B cell (primary cell): ENCODE measurements at regions not wholly inside any gene's neighbourhood (a gene's known extent, or its start where the extent isn't known, plus 50 kb on each side); places are given as distances from the start of the nearest gene placed in this dataset.

Source experiments
- ATAC-seq: fragments of 200-7000 bp; cut with Tn5 transposase; one replicate; pipeline ENCODE4 v1.10.0; 2021; ENCODE audit warnings: low read depth, mild to moderate bottlenecking, moderate number of reproducible peaks, moderate library complexity
- CTCF ChIA-PET: fragments of 350-600 bp; sonication (Branson Sonifier 250); formaldehyde crosslinking; loops from one replicate; lab custom pipeline; 2021; ENCODE audit warnings: antibody characterized with exemption, inconsistent platforms; lab: Charles Lee
- POLR2A ChIA-PET: fragments of 350-600 bp; sonication (Branson Sonifier 250); formaldehyde crosslinking; loops from one replicate; lab custom pipeline; 2021; ENCODE audit warnings: antibody characterized with exemption; lab: Charles Lee
- DNase-seq: peaks from one replicate; pipeline ENCODE4 v3.0.0; 2013
- H2AFZ ChIP-seq: 2 replicates; pipeline ENCODE4 v1.6.1; 2012; ENCODE audit warnings: mild to moderate bottlenecking, low read depth, low read length; ENCODE audit not compliant: insufficient read depth, poor library complexity, severe bottlenecking
- H3K27ac ChIP-seq, 2 donors: 1 replicate in 1 of 2; 2 replicates in 1 of 2; pipeline ENCODE4 v1.5.1; 2012 to 2013; ENCODE audit warnings: low read length in 2 of 2, mild to moderate bottlenecking in 2 of 2, moderate library complexity in 1 of 2
- H3K27me3 ChIP-seq, 4 experiments: fragments of 200-600 bp in 1 of 4; sonication (generic) in 1 of 4; replicated peaks in 1 of 4; 1 replicate in 2 of 4; 2 replicates in 2 of 4; pipeline versions ENCODE4 v1.6.1 to v1.7.0; 2013 to 2016; ENCODE audit warnings: low read length in 3 of 4, mild to moderate bottlenecking in 2 of 4, mixed read lengths in 1 of 4, moderate library complexity in 1 of 4; ENCODE audit not compliant: insufficient read depth in 4 of 4, control insufficient read depth in 3 of 4; ENCODE audit errors: control extremely low read depth in 1 of 4
- H3K36me3 ChIP-seq, 2 experiments: replicated peaks in 1 of 2; 1 replicate in 1 of 2; 2 replicates in 1 of 2; pipeline versions ENCODE4 v1.6.1 to v1.7.1; 2013; ENCODE audit warnings: low read length in 1 of 2; ENCODE audit not compliant: insufficient read depth in 2 of 2, control insufficient read depth in 1 of 2; ENCODE audit errors: control extremely low read depth in 1 of 2, extremely low read depth in 1 of 2
- H3K4me1 ChIP-seq, 2 donors: fragments of 200-600 bp in 1 of 2; sonication (generic) in 1 of 2; 1 replicate in 1 of 2; 2 replicates in 1 of 2; pipeline versions ENCODE4 v1.5.1 to v1.6.1; 2013 to 2017; ENCODE audit warnings: low read length in 2 of 2; ENCODE audit not compliant: control insufficient read depth in 2 of 2, insufficient read depth in 2 of 2
- H3K4me2 ChIP-seq: replicated peaks from 2 replicates; pipeline ENCODE3; 2012; ENCODE audit warnings: mild to moderate bottlenecking, low read depth, low read length; ENCODE audit not compliant: poor library complexity, severe bottlenecking
- H3K4me3 ChIP-seq, 5 experiments: fragments of 200-600 bp in 1 of 5; sonication (generic) in 1 of 5; 1 replicate in 3 of 5; 2 replicates in 2 of 5; pipeline versions ENCODE4 v1.5.1 to v1.7.0; 2011 to 2016; ENCODE audit warnings: low read length in 4 of 5, mild to moderate bottlenecking in 4 of 5, low read depth in 2 of 5, control low read depth in 1 of 5, moderate library complexity in 1 of 5; ENCODE audit not compliant: insufficient read depth in 1 of 5; ENCODE audit errors: control extremely low read depth in 1 of 5, extremely low read depth in 1 of 5
- H3K79me2 ChIP-seq: fragments of 200-600 bp; sonication (generic); one replicate; pipeline ENCODE4 v1.6.0; 2016; ENCODE audit warnings: low read length; ENCODE audit not compliant: control insufficient read depth, insufficient read depth
- H3K9ac ChIP-seq: fragments of 200-600 bp; sonication (generic); 2 replicates; pipeline ENCODE4 v1.6.1; 2017; ENCODE audit warnings: mild to moderate bottlenecking, low read length, moderate library complexity
- H3K9me3 ChIP-seq, 3 donors: one replicate each; pipeline versions ENCODE4 v1.6.1 to v1.7.1; 2013; ENCODE audit warnings: low read length in 2 of 3; ENCODE audit not compliant: control insufficient read depth in 2 of 3, insufficient read depth in 1 of 3; ENCODE audit errors: control extremely low read depth in 1 of 3
- H4K20me1 ChIP-seq: 2 replicates; pipeline ENCODE4 v1.6.0; 2012; ENCODE audit warnings: mild to moderate bottlenecking, low read length; ENCODE audit not compliant: insufficient read depth, control insufficient read depth, poor library complexity, severe bottlenecking
- H3K27ac Mint-ChIP-seq: one replicate; pipeline ENCODE4 v1.8.0; 2021; ENCODE audit warnings: mixed read lengths
- H3K27me3 Mint-ChIP-seq: one replicate; pipeline ENCODE4 v1.8.0; 2021; ENCODE audit warnings: mixed read lengths
- H3K4me1 Mint-ChIP-seq: one replicate; pipeline ENCODE4 v1.8.0; 2021; ENCODE audit warnings: mixed read lengths
- H3K4me3 Mint-ChIP-seq: one replicate; pipeline ENCODE4 v1.8.0; 2021; ENCODE audit warnings: mixed read lengths
- H3K9me3 Mint-ChIP-seq: one replicate; pipeline ENCODE4 v1.8.0; 2022; ENCODE audit warnings: mixed read lengths; ENCODE audit not compliant: insufficient read depth
- CTCF ChIP-seq: fragments of 200-600 bp; IDR thresholded peaks from one replicate; pipeline ENCODE4 v1.8.0; 2022; ENCODE audit warnings: antibody characterized with exemption, mild to moderate bottlenecking
- EZH2 ChIP-seq: IDR thresholded peaks from 2 replicates; pipeline ENCODE4 v1.6.1; 2012; ENCODE audit warnings: borderline replicate concordance, low read depth, mild to moderate bottlenecking, moderate library complexity, low read length; ENCODE audit not compliant: insufficient read depth, poor library complexity, severe bottlenecking
- WGBS: methylation state at CpG from one replicate; pipeline ENCODE4 v1.1.5; 2013; ENCODE audit warnings: missing lambda C conversion rate; ENCODE audit not compliant: insufficient coverage; 5-methylcytosine and 5-hydroxymethylcytosine counted together
- intact Hi-C: fragments of 100-400 bp; cut with micrococcal nuclease; formaldehyde crosslinking; loops from one replicate; pipeline ENCODE4 v1.10.0; 2022

DNA sequence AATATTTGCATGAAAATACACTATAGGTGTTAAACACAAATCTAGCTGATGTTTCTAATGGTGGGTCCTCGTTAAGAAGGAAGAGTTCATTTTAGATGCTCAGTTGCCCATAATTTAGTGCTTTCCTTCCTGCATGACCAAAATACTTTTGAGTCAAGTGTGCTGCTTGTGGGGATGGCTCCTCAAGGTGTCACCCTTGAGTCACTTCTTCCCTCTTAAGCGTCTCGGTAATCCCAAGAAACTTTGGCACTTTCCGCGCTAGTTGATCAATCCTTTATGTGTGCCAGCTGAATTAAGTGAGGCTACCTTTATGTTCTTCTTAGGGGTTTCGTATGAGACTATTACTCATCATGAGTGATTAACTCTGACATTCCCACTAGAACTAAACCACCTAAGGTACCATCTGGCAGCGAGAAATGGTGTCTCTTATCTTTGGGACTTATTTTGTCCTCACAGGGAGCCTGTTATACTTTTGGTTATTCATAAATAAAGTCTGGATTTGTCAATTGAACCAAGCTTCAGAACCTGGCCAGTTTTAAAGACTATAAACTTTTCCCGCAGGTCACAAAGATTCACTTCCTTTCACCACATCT is 106.8 kb downstream of the NHLRC3 start:
- no peak for DNase-seq
- WGBS: 0% methylated on average over 1 of the region's 8 CpGs

More for the DNA sequence above, 106.8 kb downstream of the NHLRC3 start:
- Histone ChIP-seq H3K9me3 (no peaks in the 10 kb centered on the region), H3K4me1 (no peaks in the 10 kb centered on the region), H3K4me3 (no peak overlapping the region), H3K4me2 (no peak overlapping the region), H3K9ac (no peak overlapping the region), H2AFZ (no peak overlapping the region), H3K36me3 (no peaks in the 10 kb centered on the region), H3K27ac (no peak overlapping the region), H4K20me1 (no peaks in the 10 kb centered on the region), H3K79me2 (no peaks in the 10 kb centered on the region), H3K27me3 (peaks cover 0 to 2% (median 0%) of the 10 kb centered on the region in 4 experiments)
- TF ChIP-seq EZH2 (no peak), CTCF (no peak)
- Mint-ChIP-seq H3K27me3 (peaks cover 22% of the 10 kb centered on the region), H3K4me1 (no peaks in the 10 kb centered on the region), H3K4me3 (no peak overlapping the region), H3K9me3 (no peaks in the 10 kb centered on the region), H3K27ac (no peak overlapping the region)
- CTCF ChIA-PET: no interaction called here
- no peak for ATAC-seq
- intact Hi-C loops: loop anchor here (10.0 kb wide), 1 partner anchor 470 kb away; no protein-coding TSS in a partner anchor
- POLR2A ChIA-PET: no interaction called here
